Activated CD8-positive, alpha-beta memory T cell treated with anti-CD3 and anti-CD28 coated beads for 24 hours (primary cell): ENCODE measurements at regions not wholly inside any gene's neighbourhood (a gene's known extent, or its start where the extent isn't known, plus 50 kb on each side); places are given as distances from the start of the nearest gene placed in this dataset.

Experiments used
- DNase-seq: peaks from one replicate; pipeline ENCODE4 v3.0.0-alpha.2; 2020

DNA sequence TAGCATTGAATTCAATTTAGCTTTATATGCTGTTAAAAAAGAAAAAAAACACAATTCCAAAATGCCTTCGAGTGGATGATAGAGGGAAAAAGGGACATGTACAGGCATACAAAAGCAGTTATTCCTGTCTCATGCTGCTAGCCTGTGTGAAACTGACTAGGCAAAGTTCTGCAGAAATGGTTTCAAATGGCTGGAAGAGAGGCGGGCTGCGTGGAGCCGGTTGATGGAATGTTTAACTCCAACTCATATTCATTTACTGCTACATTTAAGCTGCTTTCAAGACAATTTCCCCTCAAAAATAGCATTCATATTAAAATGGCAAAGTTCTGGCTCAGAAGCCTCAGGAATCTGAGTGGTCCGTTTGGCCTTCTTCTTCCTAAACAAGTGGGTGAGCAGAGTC is 143.8 kb upstream of the PPARGC1A start:
- no peak for DNase-seq

DNA sequence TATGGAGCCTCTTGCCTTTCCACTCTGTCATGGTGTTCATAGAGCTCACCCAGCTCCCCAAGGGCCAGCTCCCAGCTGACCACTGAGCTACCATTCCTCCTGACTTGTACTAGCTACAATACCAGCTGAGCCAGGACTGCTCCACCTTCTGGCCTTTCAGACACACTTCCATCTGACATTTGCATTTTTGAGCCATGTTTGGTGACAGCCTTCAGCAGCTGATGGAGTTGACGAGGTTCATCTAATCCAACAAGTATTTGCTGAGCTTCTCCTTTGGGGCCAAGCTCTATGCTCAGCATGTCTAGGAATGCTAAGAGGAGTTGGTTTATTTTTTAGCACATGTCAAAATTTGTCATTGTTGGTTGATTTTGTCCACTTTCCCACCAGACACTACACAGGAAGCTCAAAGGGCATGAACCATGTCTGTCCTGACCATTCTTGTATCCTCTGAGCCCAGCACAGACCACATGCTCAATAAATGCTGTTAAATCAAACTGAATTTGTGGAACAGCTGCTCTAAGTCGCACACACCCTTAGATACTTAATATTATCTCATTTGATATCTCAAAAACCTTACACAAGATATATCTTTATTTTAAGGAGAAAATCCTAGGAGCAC is 142.6 kb upstream of the PPARGC1A start:
- no peak for DNase-seq

DNA sequence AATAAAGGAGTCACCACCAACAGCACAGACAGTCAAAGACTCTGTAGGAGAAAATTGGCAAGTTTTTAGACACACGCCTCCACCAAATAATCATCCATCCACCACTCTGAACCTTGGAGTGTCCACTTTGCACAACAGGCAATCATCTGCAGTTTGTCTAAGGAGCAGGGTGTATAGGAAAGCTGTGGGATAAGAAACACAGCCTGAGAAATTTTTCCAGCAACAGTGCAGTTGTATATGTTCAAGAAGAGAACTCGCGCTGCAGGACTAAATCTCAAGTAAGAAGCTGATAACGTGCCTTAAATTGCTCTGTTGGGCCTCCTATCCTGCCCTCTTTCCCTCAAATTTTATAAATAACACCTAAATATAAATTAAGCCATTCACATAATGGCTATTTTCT is 136.7 kb upstream of the PPARGC1A start:
- no peak for DNase-seq

DNA sequence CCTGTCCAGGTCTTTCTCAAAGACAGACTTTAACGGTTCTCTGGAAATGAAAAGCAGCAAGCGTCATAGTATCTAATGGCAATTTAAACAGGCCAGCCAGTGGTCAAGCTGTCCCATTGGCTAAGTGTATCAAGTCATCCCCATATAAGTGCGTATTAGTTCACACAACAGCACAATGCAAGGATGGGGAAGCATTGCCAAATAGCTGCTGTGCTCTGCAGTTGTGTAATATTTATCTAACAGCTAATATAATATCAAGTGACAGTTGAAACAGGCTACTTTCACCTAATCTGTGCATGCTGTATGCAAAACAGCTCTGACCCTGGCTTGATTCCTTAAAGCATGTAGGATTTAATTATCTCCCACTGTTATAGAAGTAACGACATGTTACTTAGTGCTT is 134.8 kb upstream of the PPARGC1A start:
- no peak for DNase-seq

DNA sequence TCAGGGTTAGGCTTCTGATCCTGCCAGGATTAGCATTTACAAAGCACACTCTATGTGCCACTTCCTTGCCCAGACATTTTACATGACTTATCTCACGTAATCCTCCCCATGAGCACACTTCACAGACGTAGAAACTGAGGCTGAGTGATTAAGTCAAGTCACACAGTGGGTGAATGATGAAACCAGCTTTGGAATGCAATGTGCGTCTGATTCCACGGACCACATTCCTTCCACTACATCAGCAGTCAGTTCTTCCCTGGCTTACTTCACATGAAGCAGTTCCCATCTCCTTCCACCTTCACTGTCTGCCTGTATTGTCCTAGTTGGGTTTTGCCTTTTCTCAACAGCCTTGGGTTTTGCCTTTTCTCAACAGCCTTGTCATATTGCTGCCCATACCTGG is 134.3 kb upstream of the PPARGC1A start:
- DNase-seq = no peak

DNA sequence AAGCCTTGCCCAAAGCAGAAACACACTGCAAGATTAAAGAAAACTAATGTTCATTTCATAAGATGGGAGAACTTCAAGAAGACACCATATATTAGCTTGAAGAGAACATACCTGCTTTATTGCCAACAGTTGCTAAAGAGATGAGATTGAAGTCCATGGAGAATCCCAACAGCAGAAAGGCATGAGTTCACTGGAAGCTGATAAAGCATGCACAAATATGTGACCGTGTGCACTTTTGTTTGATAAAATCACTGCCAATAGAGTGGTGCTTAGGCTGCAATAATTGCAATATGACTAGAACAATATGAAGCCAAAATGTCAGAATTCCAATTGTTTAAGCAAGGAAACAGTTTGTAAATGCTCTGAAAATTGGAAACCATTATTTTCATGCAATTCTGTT is 125.9 kb upstream of the PPARGC1A start:
- no peak for DNase-seq

DNA sequence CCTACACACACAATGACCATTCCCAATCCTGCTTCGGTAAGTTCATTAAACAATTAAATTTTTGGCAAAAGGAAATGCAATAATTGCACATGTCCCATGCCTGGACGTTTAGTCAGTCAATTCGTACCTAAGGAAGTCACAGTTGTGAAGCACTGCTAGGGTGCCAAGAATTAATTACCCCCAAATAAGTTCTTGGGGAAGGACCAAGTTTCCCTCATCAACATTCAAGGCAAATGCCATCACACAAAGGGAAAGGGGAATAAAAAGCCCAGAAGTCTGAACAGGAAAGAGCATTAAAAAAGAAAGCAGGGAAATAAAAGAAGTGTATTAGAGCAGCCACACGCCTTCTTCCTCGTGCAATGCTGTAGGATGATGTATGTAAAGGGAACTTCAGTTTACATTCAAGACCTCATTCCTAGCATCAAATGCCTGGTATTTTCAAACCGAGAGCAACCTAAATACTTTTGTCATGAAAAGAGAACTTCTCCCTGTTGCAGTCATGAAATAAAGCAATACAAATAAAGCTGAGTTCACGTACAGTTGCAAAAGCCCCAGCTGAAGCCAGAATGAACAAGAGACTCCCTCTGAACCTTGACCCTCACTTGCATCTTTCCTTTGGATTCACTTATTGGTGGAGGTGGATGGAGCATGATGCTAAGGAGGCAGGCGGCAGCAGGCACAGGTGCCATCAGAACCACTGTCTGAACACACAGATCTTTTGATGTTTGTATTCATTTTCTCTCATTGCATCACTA is 124.0 kb upstream of the PPARGC1A start:
- no peak for DNase-seq

DNA sequence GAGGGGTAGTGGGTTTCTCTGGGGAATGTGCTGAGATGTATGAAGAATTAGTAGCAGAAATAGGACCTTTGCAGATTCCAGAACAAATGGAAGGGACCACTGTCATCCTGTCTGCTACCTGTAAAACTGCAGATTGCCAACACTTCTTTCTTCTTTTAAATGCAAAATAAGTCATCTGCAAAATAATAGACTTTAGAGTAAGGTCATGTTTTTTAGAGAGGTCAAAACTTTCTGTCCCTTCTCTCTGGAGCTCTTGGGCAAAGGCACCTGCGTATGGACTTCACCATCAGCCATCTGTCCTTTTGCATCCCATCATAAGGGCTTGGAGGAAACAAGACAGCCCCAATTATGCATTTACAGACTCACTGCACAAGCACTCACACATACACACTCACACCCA is 121.1 kb upstream of the PPARGC1A start:
- no peak for DNase-seq

DNA sequence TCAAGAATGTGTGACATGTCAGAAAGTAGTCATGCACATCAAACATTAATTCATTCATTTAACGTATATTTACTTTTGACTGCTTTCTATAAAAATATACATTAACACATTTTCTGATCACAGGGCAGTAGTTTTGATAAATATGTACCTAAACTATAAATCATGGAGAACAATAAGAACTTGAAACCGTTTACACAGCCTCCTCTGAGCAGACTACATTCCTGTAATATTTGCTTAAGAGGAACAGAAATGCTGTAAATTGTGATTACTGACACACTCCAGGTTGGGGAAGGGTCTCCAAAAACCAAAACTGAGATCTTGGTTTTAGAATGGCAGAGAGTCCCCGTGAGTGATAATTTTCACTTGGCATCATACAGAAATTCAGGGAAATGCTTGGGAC is 120.7 kb upstream of the PPARGC1A start:
- no peak for DNase-seq

DNA sequence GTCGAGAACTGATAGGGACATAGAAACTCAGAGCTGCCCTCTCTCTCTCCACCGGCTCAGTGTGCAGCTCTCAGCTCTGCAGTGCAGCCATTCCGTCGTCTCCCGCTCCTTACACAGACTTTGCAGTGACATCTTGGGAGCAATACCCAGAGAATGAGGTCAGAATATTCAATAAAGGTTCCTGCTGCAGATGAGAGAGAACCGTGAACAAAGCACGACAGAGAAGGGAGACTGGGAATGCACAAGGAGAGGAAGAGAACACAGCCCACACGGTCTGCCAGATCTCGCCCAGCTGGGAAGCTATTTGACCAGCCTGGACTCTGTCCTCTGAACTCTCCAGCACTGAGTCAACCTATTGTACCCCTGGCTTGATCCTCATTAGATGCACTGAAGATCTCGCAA is 118.0 kb upstream of the PPARGC1A start:
- DNase-seq = no peak

DNA sequence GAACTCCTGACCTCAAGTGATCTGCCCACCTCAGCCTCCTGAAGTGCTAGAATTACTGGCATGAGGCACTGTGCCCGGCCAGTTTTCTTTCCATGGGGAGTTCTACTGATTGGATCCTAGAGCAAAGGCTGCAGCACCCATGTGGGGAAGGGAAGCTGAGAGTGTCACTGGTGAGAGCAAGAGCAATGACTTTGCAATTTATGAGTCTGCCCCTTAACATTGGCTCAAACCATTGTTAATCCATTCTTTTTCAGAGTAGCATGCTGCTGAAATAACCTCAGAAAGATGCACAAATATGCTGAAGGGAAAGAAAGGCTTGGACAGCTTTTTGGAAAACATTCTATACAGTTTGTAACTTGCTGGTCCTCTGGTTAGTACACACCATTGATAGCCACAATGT is 116.4 kb upstream of the PPARGC1A start:
- no peak for DNase-seq

DNA sequence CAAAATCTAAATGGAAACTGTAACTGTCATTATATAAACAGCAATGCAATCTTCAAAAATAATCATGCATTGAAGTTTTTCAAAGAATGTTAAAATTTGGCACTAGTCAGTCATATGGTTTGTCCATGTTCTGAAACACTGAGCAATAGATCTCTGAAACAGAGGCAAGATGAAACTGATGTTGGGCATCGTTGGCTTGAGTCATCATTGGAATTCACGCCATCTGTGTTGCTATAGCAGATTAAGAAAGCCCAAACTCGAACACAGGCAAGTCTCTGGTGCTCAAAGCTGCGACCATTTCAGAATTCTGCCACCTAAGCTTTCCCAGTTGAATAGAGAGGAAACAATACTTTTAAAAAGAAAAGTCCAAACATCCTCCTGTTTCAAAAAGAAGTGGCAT is 114.1 kb upstream of the PPARGC1A start:
- DNase-seq = no peak

DNA sequence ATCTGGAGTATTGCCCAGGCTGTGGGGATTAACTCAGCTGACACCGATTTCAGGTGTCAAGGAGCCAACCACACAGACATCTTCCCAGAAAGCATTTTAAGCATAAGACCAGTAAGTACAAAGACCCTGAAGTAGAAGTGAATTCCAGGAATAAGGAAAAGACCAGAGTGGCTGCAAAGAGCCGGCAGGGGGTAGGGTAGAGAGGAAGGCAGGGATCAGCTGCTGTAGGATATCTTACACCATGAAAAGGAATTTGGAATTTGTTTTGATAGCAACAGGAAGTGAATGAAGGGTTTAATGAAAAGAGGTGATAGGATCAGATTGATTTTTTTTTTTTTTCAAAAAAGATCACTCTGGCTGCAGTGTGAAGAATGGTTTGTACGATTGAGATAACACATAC is 113.6 kb upstream of the PPARGC1A start:
- DNase-seq = no peak

DNA sequence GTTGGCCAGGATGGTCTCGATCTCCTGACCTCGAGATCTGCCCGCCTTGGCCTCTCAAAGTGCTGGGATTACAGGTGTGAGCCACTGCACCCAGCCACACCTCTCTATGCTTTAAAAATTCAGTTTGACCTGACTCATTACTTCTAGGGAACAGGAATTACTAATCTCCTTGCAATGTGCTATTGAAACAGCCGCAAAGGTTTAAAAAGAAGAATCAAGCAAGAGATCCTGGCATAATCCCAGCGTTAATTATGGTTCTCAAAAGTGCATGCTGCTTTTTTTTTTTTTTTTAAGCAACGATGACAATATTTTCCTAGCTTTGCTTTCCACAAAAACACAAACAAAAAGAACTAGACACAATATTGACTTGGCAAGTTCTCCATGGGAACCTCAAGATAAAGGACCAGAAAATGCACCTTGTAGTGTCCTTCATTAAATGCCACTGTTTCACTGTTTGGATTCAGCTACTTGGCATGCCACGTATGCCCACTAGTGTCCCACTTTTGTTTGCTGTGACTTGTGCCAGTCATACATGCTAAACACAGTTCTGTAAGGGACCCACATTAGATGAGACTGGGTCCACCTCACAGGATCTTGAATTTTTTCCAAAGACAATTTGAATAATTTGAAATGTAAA is 112.6 kb upstream of the PPARGC1A start:
- no peak for DNase-seq

DNA sequence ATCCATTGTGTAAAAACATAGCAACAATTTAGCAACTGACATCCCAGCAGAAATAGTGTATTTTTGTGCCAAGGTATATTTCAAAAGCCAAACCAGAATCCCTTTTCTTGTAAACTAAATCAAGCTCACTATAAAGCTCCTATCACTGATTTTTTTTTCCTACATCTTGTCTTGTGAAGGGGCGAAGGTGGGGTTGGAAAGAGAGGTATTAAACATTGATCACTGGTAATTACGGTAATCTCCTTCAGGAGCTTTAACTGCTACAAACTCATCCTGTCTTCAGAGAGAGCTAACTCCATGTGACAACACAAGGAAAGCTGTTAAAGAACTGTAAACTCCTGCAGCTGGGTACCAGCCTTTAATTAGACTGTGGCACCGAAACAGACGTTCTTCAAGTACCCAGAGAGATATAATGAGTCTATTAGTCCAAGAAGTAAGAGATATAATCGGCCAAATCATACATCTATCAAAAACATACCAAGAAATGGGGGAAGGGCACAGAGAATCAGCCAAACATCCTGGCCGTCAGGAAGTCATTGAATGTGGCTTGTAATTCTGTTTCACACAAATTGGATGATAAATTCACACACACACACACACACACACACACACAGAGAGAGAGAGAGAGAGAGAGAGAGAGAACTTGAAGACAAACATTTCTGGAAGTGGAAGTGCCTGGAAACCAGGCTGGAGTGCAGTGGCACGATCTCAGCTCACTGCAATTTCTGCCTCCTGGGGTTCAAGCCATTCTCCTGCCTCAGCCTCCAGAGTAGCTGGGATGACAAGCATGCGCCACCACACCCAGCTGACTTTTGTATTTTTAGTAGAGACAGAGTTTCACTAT is 111.9 kb upstream of the PPARGC1A start:
- DNase-seq = no peak

DNA sequence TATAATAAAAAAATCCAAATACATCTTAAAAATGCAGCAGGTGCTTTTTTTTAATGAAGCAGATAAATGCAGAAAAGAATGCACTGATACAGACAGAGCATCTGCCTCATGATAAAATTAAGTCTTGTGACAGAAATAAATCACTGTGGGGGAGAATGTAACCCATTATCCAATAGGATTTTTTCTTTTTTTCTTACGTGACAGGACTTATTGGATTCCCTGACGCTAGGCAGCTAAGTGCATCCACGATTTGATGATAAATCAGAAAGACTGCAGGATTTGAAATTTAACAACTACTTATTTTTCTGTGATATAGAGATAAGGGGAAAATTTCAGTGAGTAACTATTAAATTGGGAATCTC is 110.6 kb upstream of the PPARGC1A start:
- DNase-seq = no peak

DNA sequence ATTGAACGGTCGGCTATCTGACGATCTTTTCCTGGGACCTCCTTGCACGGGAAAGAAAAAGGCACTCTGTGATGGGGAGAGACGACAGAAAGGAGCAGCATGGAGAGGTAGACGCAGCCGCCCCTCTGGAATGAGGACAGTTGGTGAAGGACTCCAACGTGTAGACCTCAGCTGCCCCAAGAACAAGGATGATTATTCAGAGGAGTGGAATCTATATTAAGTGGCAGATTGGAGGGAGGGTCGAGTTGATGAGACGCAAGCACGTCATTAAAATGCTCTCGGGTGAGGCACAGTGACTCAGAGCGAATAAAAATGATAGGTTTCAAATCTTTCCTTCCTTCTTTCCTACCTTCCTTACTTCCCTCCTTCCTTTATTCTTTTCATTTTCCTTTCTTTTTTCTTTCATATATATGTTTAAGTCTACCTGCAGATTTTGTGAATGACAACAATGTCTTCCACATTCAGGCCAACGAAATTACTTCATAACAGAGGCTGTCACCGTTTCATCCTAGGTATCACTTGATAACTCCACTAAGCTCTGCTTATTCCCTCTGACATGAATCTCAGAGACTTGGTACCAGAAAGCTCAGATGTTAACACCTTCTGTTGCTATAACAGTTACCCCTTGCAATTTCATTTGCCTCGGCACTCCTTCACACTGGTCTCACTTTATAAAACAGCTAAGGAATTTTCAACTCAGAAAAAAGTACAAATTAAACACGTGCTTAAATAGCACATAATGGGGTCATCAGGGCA is 110.0 kb upstream of the PPARGC1A start:
- no peak for DNase-seq

DNA sequence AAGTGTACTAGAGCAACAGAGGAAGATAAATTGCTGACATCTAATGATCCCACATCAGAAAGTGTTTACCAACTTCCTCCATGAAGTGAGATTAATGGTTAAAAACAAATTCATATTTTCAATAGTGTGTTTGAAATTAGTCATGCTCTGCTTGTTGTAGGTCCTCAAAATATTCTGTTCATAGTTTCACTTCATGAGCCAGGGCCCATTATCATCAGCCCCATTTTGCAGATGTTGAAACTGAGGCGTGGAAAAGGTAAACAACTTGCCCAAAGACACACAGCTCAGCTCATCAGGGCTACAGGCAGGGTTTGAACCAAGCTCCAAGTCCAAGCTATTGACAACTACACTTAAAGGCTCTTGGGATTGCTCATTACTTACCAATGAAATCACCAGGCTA is 103.5 kb upstream of the PPARGC1A start:
- DNase-seq = no peak

DNA sequence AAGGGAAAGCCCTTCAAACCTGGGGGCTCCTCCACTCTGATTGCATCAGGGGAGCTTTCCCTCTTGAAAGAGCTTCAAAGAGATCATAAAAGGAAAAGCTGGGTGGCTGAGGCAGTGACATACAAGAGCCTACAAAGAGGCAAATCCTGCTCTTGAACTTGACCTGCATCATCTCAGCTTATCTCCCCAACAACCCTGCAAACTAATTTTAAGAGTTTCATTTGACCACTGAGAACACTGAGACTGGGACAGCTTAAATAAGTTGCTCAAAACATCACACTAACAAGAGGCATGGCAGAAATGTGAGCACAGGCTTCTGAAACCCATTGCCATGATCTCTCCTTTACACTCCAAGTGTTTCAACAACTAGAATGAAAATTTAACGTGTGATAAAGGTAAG is 101.6 kb upstream of the PPARGC1A start:
- no peak for DNase-seq

DNA sequence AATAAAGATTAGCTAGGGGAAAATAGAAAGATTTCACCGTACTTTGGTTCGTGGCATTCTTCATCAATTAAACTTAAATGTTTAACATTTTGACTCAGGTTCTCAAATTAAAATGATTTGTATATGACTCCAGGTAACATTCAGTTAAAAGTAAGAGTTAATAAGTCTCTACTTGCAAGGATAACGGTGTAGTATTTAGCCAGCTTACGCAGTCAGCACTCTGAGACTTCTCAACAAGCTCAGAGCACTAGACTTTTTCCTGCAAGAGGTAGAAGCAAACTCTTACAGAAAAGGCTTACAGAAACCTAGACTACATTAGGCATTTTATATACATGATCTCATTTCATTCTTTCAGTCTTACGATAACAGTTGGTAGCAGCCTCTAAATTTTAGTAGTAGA is 96.4 kb upstream of the PPARGC1A start:
- DNase-seq = no peak

DNA sequence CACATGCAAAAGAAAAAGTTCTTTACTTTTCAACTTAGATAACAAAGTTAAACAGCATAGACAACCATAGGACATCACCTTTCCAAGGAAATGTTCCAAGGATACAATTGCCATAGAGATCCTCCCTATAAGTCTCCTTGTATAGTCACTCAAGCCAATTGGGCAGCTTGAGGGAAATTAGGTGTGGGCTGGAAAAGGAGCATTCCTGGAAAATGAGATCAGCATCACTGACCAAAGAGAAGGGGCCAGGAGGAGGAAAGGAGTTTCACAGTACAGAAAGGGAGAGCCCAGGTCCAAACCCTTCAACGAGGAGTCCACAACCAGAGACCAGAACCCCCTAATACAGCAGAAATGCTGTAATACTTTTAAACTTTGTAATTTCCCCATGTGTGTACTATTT is 91.5 kb upstream of the PPARGC1A start:
- no peak for DNase-seq

DNA sequence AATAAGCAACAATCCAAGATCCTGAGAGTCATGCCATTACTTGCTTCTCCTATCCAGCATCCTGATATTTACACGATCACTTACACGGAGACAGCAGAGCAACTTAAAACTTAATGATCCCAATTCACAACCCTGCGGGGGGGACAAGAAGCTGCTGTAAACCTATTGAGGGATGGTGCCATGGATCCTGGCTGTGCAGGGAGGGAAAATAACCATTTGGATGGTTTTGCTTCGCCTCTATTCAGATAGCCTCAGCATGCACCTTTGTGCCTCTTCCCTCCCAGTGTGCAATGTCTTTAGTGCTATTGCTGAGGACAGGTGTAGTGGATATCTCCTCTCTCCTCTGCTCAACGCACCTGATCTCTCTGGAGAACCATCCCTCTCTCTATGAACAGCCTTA is 89.7 kb upstream of the PPARGC1A start:
- no peak for DNase-seq

DNA sequence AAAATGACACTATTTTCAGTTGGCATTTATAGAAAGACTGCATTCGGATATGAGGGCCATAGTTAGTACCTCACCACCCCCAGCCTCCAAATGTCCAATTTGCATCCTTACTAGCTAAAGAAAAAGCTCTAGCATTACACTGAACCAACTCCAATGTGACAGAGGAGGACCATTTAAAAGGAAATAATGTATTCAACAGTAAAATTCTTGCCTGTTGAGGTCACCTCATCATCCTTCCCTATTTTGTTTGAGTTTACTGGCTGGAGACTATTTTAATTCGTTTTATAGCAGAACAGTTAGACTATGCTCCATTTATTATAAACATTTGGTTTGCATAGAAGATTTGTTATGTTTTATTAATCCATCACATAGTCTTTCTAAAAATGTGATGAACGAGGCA is 88.2 kb upstream of the PPARGC1A start:
- no peak for DNase-seq
